K562 (cell line): ENCODE measurements at regions not wholly inside any gene's neighbourhood (a gene's known extent, or its start where the extent isn't known, plus 50 kb on each side); places are given as distances from the start of the nearest gene placed in this dataset.

Source experiments
- CBX3 ChIP-seq, 2 experiments: IDR thresholded peaks; 1 replicate in 1 of 2; 2 replicates in 1 of 2; pipeline ENCODE4 v1.6.1; 2012; ENCODE audit warnings: inconsistent platforms in 2 of 2, low read length in 2 of 2, borderline replicate concordance in 1 of 2, control low read depth in 1 of 2
- CLOCK ChIP-seq: fragments of 250-450 bp; sonication (Bioruptor Pico); IDR thresholded peaks from 2 replicates; pipeline ENCODE4 v1.4.0; 2020; ENCODE audit warnings: mild to moderate bottlenecking, moderate library complexity, borderline replicate concordance
- HBP1 ChIP-seq: fragments of 450-650 bp; formaldehyde crosslinking; IDR thresholded peaks from 2 replicates; pipeline ENCODE4 v1.4.0; 2022; ENCODE audit warnings: missing genetic modification characterization
- MAX ChIP-seq: sonication (generic); formaldehyde crosslinking; IDR thresholded peaks from 2 replicates; pipeline ENCODE4 v1.9.0; 2022; ENCODE audit warnings: mild to moderate bottlenecking, missing genetic modification reagents
- SIRT6 ChIP-seq: IDR thresholded peaks from one replicate; pipeline ENCODE4 v1.6.1; 2012; ENCODE audit warnings: low read depth, mild to moderate bottlenecking, control low read depth, inconsistent platforms, low read length, moderate library complexity
- SRSF9 ChIP-seq: fragments of 200-400 bp; formaldehyde crosslinking; IDR thresholded peaks from 2 replicates; pipeline ENCODE4 v1.6.1; 2017; ENCODE audit warnings: low read depth, low read length, borderline replicate concordance
- TBP ChIP-seq: optimal IDR thresholded peaks from 2 replicates; pipeline ENCODE3; 2011; ENCODE audit warnings: low read depth, low read length, improper control_type of control experiment
- ZNF124 ChIP-seq: sonication (generic); formaldehyde crosslinking; IDR thresholded peaks from 2 replicates; pipeline ENCODE4 v1.8.1; 2022; ENCODE audit warnings: missing genetic modification reagents
- ZNF311 ChIP-seq: fragments of 250-450 bp; sonication (Bioruptor Pico); IDR thresholded peaks from 2 replicates; pipeline ENCODE4 v1.4.0; 2020; ENCODE audit warnings: mild to moderate bottlenecking, moderate library complexity
- TF ChIP-seq, protein P1 (sequence below), 2 experiments: fragments of 250-450 bp in 1 of 2; fragments of 450-650 bp in 1 of 2; sonication (Bioruptor Pico) in 1 of 2; IDR thresholded peaks; 2 replicates each; pipeline versions ENCODE4 v1.6.1 to v1.8.0; 2016 to 2021; ENCODE audit warnings: mild to moderate bottlenecking in 2 of 2, moderate library complexity in 2 of 2, missing compliant biosample characterization in 1 of 2, missing genetic modification characterization in 1 of 2

DNA sequence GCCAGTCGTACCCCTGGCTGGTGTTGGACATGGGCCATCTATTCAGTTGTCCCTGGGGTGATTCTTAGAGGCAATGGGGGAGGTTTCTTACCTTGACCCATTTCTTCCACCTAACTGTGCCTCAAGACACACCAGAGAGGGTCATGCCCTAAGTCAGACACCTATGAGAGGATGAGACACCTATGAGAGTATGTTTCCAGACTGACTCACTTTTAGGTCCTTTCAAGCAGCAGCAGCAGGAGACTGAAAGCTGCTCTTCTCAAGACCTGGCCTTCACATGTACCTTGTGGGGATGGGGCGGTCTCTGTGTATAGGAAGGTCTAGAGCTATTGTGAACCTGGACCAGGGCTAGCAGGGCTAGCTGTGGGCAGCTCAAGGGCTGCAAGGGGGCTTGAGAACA, 130.1 kb downstream of the TENT4A start (continued):
- TF ChIP-seq CLOCK = no peak
- no peak for TF ChIP-seq ZNF124 (CRISPR knock-in tag)
- TF ChIP-seq SRSF9 = no peak
- TF ChIP-seq ZNF311 (CRISPR knock-in tag) = no peak
- TF ChIP-seq SIRT6 = no peak
- no peak for TF ChIP-seq CBX3 (IDR thresholded peaks at IDR 0.05; ENCODE audit: borderline replicate concordance in 1 of 2, low read length in 2 of 2)
- no peak for TF ChIP-seq MAX (CRISPR knock-in tag)
- no peak for TF ChIP-seq HBP1
- TF ChIP-seq, protein P1, sequence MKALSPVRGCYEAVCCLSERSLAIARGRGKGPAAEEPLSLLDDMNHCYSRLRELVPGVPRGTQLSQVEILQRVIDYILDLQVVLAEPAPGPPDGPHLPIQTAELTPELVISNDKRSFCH (CRISPR knock-in tag; IDR thresholded peaks at IDR 0.05) = no peak
- TF ChIP-seq, protein P1 (tag; IDR thresholded peaks at IDR 0.05) = no peak
- no peak for TF ChIP-seq TBP
- TF ChIP-seq, all 486 proteins: peak for 0
